Activated CD4-positive, alpha-beta T cell treated with anti-CD3 and anti-CD28 coated beads, Interleukin-2, Interleukin-6, amounts not matched to agents 100 ng/mL and 50 ng/mL, durations not matched to agents 16 hours and 8 hours (primary cell): ENCODE measurements at regions not wholly inside any gene's neighbourhood (a gene's known extent, or its start where the extent isn't known, plus 50 kb on each side); places are given as distances from the start of the nearest gene placed in this dataset.

Source experiments
- DNase-seq: peaks from one replicate; pipeline ENCODE4 v3.0.0-alpha.2; 2020

- no peak for DNase-seq
Measured at GRCh38 chr1:208600456-208601190, 356.4 kb upstream of the PLXNA2 start.

GRCh38 chr1:208601561-208601960 lies 357.4 kb upstream of the PLXNA2 start:
- DNase-seq, result no peak

GRCh38 chr1:208603721-208604120 lies 359.5 kb upstream of the PLXNA2 start:
- no peak for DNase-seq

GRCh38 chr1:208604295-208604694 lies 360.1 kb upstream of the PLXNA2 start:
- DNase-seq, result peak; percentile 76

GRCh38 chr1:208606959-208607358 lies 362.8 kb upstream of the PLXNA2 start:
- no peak for DNase-seq

GRCh38 chr1:208607616-208608015 lies 363.4 kb upstream of the PLXNA2 start:
- DNase-seq, result no peak

GRCh38 chr1:208614610-208615009 lies 370.4 kb upstream of the PLXNA2 start:
- DNase-seq, result no peak

GRCh38 chr1:208615371-208615770 lies 371.2 kb upstream of the PLXNA2 start:
- DNase-seq, result no peak

- DNase-seq, result no peak
Measured at GRCh38 chr1:208616776-208617175, 372.6 kb upstream of the PLXNA2 start.

- no peak for DNase-seq
Measured at GRCh38 chr1:208628022-208628914, 384.1 kb upstream of the PLXNA2 start.

GRCh38 chr1:208631092-208631491 lies 386.9 kb upstream of the PLXNA2 start:
- DNase-seq, result no peak

GRCh38 chr1:208631506-208631905 lies 387.3 kb upstream of the PLXNA2 start:
- DNase-seq, result no peak

- no peak for DNase-seq
Measured at GRCh38 chr1:208634346-208635140, 390.4 kb upstream of the PLXNA2 start.

GRCh38 chr1:208637181-208637580 lies 393.0 kb upstream of the PLXNA2 start:
- DNase-seq, result no peak

GRCh38 chr1:208639382-208639781 lies 395.2 kb upstream of the PLXNA2 start:
- no peak for DNase-seq

GRCh38 chr1:208640295-208640694 lies 396.1 kb upstream of the PLXNA2 start:
- DNase-seq, result no peak

- no peak for DNase-seq
Measured at GRCh38 chr1:208641579-208642280, 397.5 kb upstream of the PLXNA2 start.

- no peak for DNase-seq
Measured at GRCh38 chr1:208643005-208643597, 398.9 kb upstream of the PLXNA2 start.

GRCh38 chr1:208644401-208645160 lies 400.4 kb upstream of the PLXNA2 start:
- DNase-seq, result no peak

- no peak for DNase-seq
Measured at GRCh38 chr1:208646431-208646830, 402.2 kb upstream of the PLXNA2 start.

GRCh38 chr1:208648146-208648545 lies 404.0 kb upstream of the PLXNA2 start:
- no peak for DNase-seq
